CD4-positive, alpha-beta T cell treated with Interleukin-15 for 4 hours (primary cell): ENCODE measurements at regions not wholly inside any gene's neighbourhood (a gene's known extent, or its start where the extent isn't known, plus 50 kb on each side); places are given as distances from the start of the nearest gene placed in this dataset.

ENCODE experiments used
- DNase-seq: peaks from one replicate; pipeline ENCODE4 v3.0.0-alpha.2; 2020; ENCODE audit warnings: low spot score

- no peak for DNase-seq
These were observed 115.1 kb upstream of the SPTLC3 start for GRCh38 chr20:12893653-12894052.

- DNase-seq = no peak
These were observed 114.7 kb upstream of the SPTLC3 start for GRCh38 chr20:12894089-12894488.

GRCh38 chr20:12896180-12896579, 112.6 kb upstream of the SPTLC3 start:
- no peak for DNase-seq

GRCh38 chr20:12902992-12903391, 105.8 kb upstream of the SPTLC3 start:
- no peak for DNase-seq

- no peak for DNase-seq
These were observed 102.4 kb upstream of the SPTLC3 start for GRCh38 chr20:12906361-12906760.

GRCh38 chr20:12911372-12911771, 97.4 kb upstream of the SPTLC3 start:
- no peak for DNase-seq

GRCh38 chr20:12913781-12914443, 94.9 kb upstream of the SPTLC3 start:
- no peak for DNase-seq

GRCh38 chr20:12914804-12915203, 94.0 kb upstream of the SPTLC3 start:
- no peak for DNase-seq

GRCh38 chr20:12916699-12917098, 92.1 kb upstream of the SPTLC3 start:
- no peak for DNase-seq

- no peak for DNase-seq
These were observed 84.6 kb upstream of the SPTLC3 start for GRCh38 chr20:12924126-12924525.

- peak; percentile 2 for DNase-seq
These were observed 83.5 kb upstream of the SPTLC3 start for GRCh38 chr20:12925210-12925755.

- DNase-seq = no peak
These were observed 82.6 kb upstream of the SPTLC3 start for GRCh38 chr20:12925863-12926793.

- DNase-seq = no peak
These were observed 81.3 kb upstream of the SPTLC3 start for GRCh38 chr20:12927489-12927888.

- DNase-seq = no peak
These were observed 80.4 kb upstream of the SPTLC3 start for GRCh38 chr20:12928358-12928754.

GRCh38 chr20:12928755-12929401, 79.9 kb upstream of the SPTLC3 start:
- no peak for DNase-seq

- no peak for DNase-seq
These were observed 72.8 kb upstream of the SPTLC3 start for GRCh38 chr20:12936020-12936419.

- DNase-seq = no peak
These were observed 72.2 kb upstream of the SPTLC3 start for GRCh38 chr20:12936524-12936923.

- no peak for DNase-seq
These were observed 67.7 kb upstream of the SPTLC3 start for GRCh38 chr20:12941025-12941424.

- DNase-seq = no peak
These were observed 66.6 kb upstream of the SPTLC3 start for GRCh38 chr20:12942123-12942522.

- DNase-seq = no peak
These were observed 62.0 kb upstream of the SPTLC3 start for GRCh38 chr20:12946789-12947188.

- no peak for DNase-seq
These were observed 61.1 kb upstream of the SPTLC3 start for GRCh38 chr20:12947691-12948090.

- DNase-seq = no peak
These were observed 59.3 kb upstream of the SPTLC3 start for GRCh38 chr20:12949429-12949980.
